ENCODE measurements at regions not wholly inside any gene's neighbourhood (a gene's known extent, or its start where the extent isn't known, plus 50 kb on each side); places are given as distances from the start of the nearest gene placed in this dataset.

GRCh38 chr1:72946903-72947499, 664.7 kb upstream of the NEGR1 start:
- DNase-seq (ENCODE audit: low read depth), result no peak

GRCh38 chr1:72942008-72942407, 659.7 kb upstream of the NEGR1 start:
- DNase-seq (ENCODE audit: low read depth), result no peak

- DNase-seq (ENCODE audit: low read depth), result no peak
These were observed 656.1 kb upstream of the NEGR1 start for GRCh38 chr1:72938408-72938807.

- DNase-seq (ENCODE audit: low read depth), result no peak
These were observed 655.6 kb upstream of the NEGR1 start for GRCh38 chr1:72937905-72938304.

- peak; percentile 5 for DNase-seq (ENCODE audit: low read depth)
These were observed 654.6 kb upstream of the NEGR1 start for GRCh38 chr1:72936942-72937341.

- DNase-seq (ENCODE audit: low read depth), result peak; percentile 22
These were observed 653.9 kb upstream of the NEGR1 start for GRCh38 chr1:72936151-72936740.

- no peak for DNase-seq (ENCODE audit: low read depth)
These were observed 649.7 kb upstream of the NEGR1 start for GRCh38 chr1:72932025-72932424.

- DNase-seq (ENCODE audit: low read depth), result no peak
These were observed 648.2 kb upstream of the NEGR1 start for GRCh38 chr1:72930528-72930927.

- no peak for DNase-seq (ENCODE audit: low read depth)
These were observed 636.6 kb upstream of the NEGR1 start for GRCh38 chr1:72918940-72919339.

- DNase-seq (ENCODE audit: low read depth), result no peak
These were observed 635.6 kb upstream of the NEGR1 start for GRCh38 chr1:72917920-72918319.

- no peak for DNase-seq (ENCODE audit: low read depth)
These were observed 633.2 kb upstream of the NEGR1 start for GRCh38 chr1:72915581-72915980.

GRCh38 chr1:72911656-72912055, 629.3 kb upstream of the NEGR1 start:
- DNase-seq (ENCODE audit: low read depth), result no peak

GRCh38 chr1:72896256-72896655, 613.9 kb upstream of the NEGR1 start:
- DNase-seq (ENCODE audit: low read depth), result no peak

GRCh38 chr1:72892461-72892860, 610.1 kb upstream of the NEGR1 start:
- peak; percentile 84 for DNase-seq (ENCODE audit: low read depth)

GRCh38 chr1:72891976-72892375, 609.6 kb upstream of the NEGR1 start:
- no peak for DNase-seq (ENCODE audit: low read depth)

- no peak for DNase-seq (ENCODE audit: low read depth)
These were observed 603.5 kb upstream of the NEGR1 start for GRCh38 chr1:72885841-72886240.

GRCh38 chr1:72885017-72885416, 602.7 kb upstream of the NEGR1 start:
- DNase-seq (ENCODE audit: low read depth), result no peak

- DNase-seq (ENCODE audit: low read depth), result no peak
These were observed 587.5 kb upstream of the NEGR1 start for GRCh38 chr1:72869873-72870272.

GRCh38 chr1:72869441-72869840, 587.1 kb upstream of the NEGR1 start:
- DNase-seq (ENCODE audit: low read depth), result no peak

- no peak for DNase-seq (ENCODE audit: low read depth)
These were observed 569.3 kb upstream of the NEGR1 start for GRCh38 chr1:72851597-72851996.

GRCh38 chr1:72848997-72849396, 566.7 kb upstream of the NEGR1 start:
- no peak for DNase-seq (ENCODE audit: low read depth)

GRCh38 chr1:72847651-72848050, 565.3 kb upstream of the NEGR1 start:
- DNase-seq (ENCODE audit: low read depth), result no peak

- DNase-seq (ENCODE audit: low read depth), result no peak
These were observed 564.3 kb upstream of the NEGR1 start for GRCh38 chr1:72846476-72847278.

All from HT1080 (cell line).